GM18498 (cell line): ENCODE measurements at regions not wholly inside any gene's neighbourhood (a gene's known extent, or its start where the extent isn't known, plus 50 kb on each side); places are given as distances from the start of the nearest gene placed in this dataset.
"Not testable (repeated sequence)": the region's sequence is repeated elsewhere in the genome, so short reads cannot be mapped to it uniquely, and the experiment has no call there.

Experiments used
- ATAC-seq: cut with Tn5 transposase; IDR thresholded peaks from one replicate; pipeline ENCODE4 v1.9.1; 2021; ENCODE audit warnings: mild to moderate bottlenecking, moderate library complexity; ENCODE audit not compliant: unreplicated experiment

- ATAC-seq: no peak
Measured at GRCh38 chr4:171538601-171539100, 274.6 kb upstream of the GALNTL6 start.

GRCh38 chr4:171534391-171534790, 278.8 kb upstream of the GALNTL6 start:
- ATAC-seq: no peak

GRCh38 chr4:171532968-171533367, 280.2 kb upstream of the GALNTL6 start:
- no peak for ATAC-seq

GRCh38 chr4:171524903-171525302, 288.3 kb upstream of the GALNTL6 start:
- no peak for ATAC-seq

GRCh38 chr4:171521726-171522125, 291.5 kb upstream of the GALNTL6 start:
- ATAC-seq: no peak

GRCh38 chr4:171519457-171519856, 293.7 kb upstream of the GALNTL6 start:
- ATAC-seq: no peak

- ATAC-seq: no peak
Measured at GRCh38 chr4:171517883-171518282, 295.3 kb upstream of the GALNTL6 start.

GRCh38 chr4:171516694-171517093, 296.5 kb upstream of the GALNTL6 start:
- ATAC-seq: no peak

- ATAC-seq: no peak
Measured at GRCh38 chr4:171484681-171485080, 328.5 kb upstream of the GALNTL6 start.

- no peak for ATAC-seq
Measured at GRCh38 chr4:171478181-171478580, 335.0 kb upstream of the GALNTL6 start.

GRCh38 chr4:171475111-171475510, 338.1 kb upstream of the GALNTL6 start:
- not testable (repeated sequence) for ATAC-seq

GRCh38 chr4:171473155-171473554, 340.0 kb upstream of the GALNTL6 start:
- no peak for ATAC-seq

GRCh38 chr4:171472230-171472629, 341.0 kb upstream of the GALNTL6 start:
- ATAC-seq: no peak

GRCh38 chr4:171464499-171464898, 348.7 kb upstream of the GALNTL6 start:
- ATAC-seq: no peak

- ATAC-seq: no peak
Measured at GRCh38 chr4:171461191-171461590, 352.0 kb upstream of the GALNTL6 start.

- no peak for ATAC-seq
Measured at GRCh38 chr4:171448919-171449481, 364.2 kb upstream of the GALNTL6 start.

GRCh38 chr4:171448358-171448757, 364.8 kb upstream of the GALNTL6 start:
- ATAC-seq: no peak

- ATAC-seq: no peak
Measured at GRCh38 chr4:171441300-171441941, 371.8 kb upstream of the GALNTL6 start.

- no peak for ATAC-seq
Measured at GRCh38 chr4:171433674-171434073, 379.5 kb upstream of the GALNTL6 start.

GRCh38 chr4:171432536-171432935, 380.7 kb upstream of the GALNTL6 start:
- no peak for ATAC-seq

GRCh38 chr4:171430495-171430894, 382.7 kb upstream of the GALNTL6 start:
- peak; percentile 51 for ATAC-seq

GRCh38 chr4:171397175-171397574, 416.0 kb upstream of the GALNTL6 start:
- no peak for ATAC-seq

GRCh38 chr4:171390626-171391025, 422.6 kb upstream of the GALNTL6 start:
- ATAC-seq: no peak
